T-helper 1 cell treated with Interleukin-12 subunit alpha and Interleukin-12 subunit beta and Interleukin-4 antibody, amounts not matched to agents 30 ng/mL and 1 ng/mL, for 36 hours (primary cell): ENCODE measurements at regions not wholly inside any gene's neighbourhood (a gene's known extent, or its start where the extent isn't known, plus 50 kb on each side); places are given as distances from the start of the nearest gene placed in this dataset.

Source experiments
- intact Hi-C: fragments of 100-400 bp; cut with micrococcal nuclease; formaldehyde crosslinking; loops from one replicate; pipeline ENCODE4 v1.15.1; 2024

DNA sequence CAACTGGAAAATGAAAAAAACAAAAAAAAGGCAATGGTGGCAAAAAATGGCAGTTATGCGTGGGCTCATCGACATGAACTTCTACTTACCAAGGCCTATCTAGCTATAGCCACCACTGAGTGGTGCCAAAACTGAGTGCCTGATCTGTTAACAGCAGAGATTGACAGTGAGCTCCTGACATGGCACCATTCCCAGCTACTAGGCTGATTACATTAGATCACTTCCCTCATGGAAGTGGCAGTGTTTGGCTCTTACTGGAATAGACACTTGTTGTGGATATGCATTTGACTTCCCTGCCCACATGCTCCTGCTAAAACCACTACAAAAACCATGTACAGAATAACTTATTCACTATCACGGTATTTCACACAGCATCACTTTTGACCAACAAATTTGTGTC is 216.1 kb upstream of the SGK1 start:
- intact Hi-C loops, result loop anchor here (5.0 kb wide), 2 partner anchors 103 to 247 kb away; no protein-coding TSS in a partner anchor

DNA sequence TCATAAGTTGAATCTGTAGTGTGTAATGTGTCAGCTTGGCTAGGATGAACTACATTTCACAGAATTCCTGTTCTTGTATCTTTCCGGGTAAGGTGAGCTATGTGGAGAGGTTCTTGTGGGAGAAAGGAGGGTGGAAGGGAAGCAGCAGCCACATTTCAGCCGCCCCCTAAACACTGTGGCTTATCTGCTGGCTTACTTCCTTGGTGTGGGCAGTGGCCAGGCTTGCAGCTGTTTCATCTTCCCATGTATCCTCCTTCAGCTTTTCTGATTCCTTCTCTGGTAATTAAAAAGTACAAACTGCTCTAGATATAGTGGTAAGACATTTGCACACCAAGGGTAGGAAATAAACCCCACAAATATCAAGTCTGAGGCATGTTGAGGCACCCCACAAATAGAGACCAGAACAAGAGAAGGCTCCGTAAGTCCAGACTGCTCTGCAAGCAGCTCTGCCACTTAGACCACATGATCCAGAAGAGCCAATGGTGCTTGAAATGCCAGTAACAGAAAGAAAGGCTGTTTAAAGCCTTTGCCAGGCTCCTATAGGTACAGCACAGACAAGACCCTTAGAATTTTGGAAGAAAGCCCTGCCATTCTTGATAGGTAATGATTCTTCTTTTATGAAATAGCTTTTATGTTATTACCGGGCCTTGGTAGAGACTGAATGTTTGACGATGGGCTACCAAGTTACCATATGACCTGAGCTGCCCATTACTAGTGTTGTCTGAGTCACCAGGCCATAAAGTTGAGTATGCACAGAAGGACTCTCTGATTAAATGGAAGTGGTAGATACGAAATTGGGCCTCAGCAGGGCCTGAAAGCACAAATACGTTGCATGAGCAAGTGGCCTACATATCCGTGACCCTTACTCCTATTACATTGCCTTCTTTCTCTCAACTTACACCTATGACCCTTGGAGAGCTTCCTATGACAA is 215.0 kb upstream of the SGK1 start:
- intact Hi-C loops, result loop anchor here (5.0 kb wide), 2 partner anchors 104 to 246 kb away; no protein-coding TSS in a partner anchor

GRCh38 chr6:134531611-134532010 is 213.7 kb upstream of the SGK1 start:
- intact Hi-C loops, result loop anchor here (2.0 to 5.0 kb wide), 3 partner anchors 106 to 357 kb away; no protein-coding TSS in a partner anchor

- intact Hi-C loops, result loop anchor here (2.0 to 5.0 kb wide), 3 partner anchors 106 to 356 kb away; no protein-coding TSS in a partner anchor
Observed at GRCh38 chr6:134531188-134531551, 213.3 kb upstream of the SGK1 start.

DNA sequence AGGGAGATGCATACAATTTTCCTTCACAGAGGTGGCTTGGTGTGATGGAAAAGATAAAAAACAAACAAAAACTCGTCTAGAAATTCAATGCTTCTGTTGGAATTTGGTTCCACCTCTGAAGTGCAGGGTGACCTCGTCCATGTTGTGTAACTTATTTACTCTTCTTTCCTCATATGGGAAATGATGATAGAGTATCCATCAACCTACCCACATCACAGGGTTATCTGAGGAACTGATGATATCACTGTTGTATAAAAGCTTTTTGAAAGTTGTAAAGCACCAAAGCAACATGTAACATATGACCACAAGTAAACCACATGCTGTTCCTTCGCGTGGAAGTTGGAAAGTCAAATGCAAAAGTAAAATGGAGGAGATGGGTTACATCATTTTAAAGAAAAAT is 212.0 kb upstream of the SGK1 start:
- intact Hi-C loops, result loop anchor here (2.0 to 5.0 kb wide), 3 partner anchors 107 to 355 kb away; no protein-coding TSS in a partner anchor

- intact Hi-C loops, result no loop called here
Observed at GRCh38 chr6:134529305-134529704, 211.4 kb upstream of the SGK1 start.

- intact Hi-C loops, result no loop called here
Observed at GRCh38 chr6:134527108-134527787, 209.3 kb upstream of the SGK1 start.

DNA sequence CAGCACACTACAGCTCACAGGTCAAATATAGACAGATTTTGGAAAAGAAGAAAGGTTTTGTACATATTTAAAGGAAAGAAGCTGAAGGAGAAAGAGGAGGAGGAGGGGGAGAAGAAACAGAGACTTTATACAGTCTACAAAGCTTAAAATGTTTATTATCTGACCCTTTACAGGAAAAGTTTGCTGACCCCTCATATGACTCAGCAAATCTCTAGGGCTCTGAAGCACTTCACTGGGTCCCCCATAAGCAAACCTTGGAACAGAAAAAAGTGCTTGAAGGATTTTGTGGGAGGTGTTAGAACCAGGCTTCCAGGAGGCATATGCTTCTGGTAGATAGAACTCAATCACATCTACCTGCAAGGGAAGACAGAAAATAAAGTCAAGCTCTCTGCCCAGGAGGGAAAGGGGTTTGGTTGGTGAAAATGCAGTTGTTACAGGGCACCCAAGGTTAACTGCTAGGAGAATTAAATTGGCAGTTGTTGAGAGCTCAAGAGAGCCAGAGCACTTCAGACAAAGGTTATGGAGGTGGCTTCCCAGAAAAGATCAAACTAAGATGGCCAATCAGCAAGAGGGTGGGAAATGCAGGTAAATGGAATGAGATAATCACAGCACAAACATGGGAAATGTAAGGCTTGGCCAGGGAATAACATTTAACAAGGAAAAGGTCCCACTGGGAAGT is 207.4 kb upstream of the SGK1 start:
- intact Hi-C loops, result no loop called here

- intact Hi-C loops, result no loop called here
Observed at GRCh38 chr6:134523903-134524650, 206.2 kb upstream of the SGK1 start.

GRCh38 chr6:134523051-134523450 is 205.1 kb upstream of the SGK1 start:
- intact Hi-C loops, result no loop called here

DNA sequence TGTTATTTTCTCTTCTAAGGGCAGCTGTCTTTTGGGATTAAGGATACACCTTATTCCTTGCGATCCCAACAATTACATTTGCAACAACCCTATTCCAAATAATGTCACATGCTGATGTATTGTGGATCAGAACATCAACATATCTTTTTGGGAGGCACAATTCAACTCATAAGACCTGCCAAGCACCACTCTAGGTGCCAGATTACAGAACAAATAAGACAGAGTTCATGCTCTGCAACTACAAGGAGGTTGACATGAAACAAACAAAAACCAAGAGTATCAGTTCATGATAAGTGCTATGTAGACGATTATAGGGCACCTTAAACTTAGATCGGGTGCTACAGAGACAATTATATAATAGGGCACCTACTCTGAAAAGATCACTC is 203.2 kb upstream of the SGK1 start:
- intact Hi-C loops, result loop anchor here (2.0 kb wide), 1 partner anchor 120 kb away; no protein-coding TSS in a partner anchor

GRCh38 chr6:134520181-134521115 is 202.5 kb upstream of the SGK1 start:
- intact Hi-C loops, result loop anchor here (2.0 kb wide), 1 partner anchor 120 kb away; no protein-coding TSS in a partner anchor

DNA sequence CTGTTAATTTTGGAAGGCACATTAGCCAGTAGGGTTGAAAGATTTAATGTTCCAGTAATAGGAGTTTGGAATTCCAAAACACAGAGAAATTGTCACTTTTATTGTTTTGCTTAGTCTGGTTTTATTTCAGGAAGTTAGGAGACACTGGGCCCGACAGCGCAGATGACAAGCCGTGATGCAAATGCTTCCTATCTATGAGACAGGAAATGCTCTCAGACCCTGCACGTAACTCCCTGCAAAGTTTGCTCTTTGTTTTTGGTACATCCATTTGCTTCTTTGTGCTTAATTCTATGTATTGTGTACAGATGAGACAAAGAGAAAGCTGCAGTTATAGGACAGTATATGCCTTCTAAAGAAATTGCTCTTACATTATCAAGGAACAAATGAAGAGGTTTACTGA is 201.6 kb upstream of the SGK1 start:
- intact Hi-C loops, result loop anchor here (1.0 to 5.0 kb wide), 4 partner anchors 49 to 345 kb away; no protein-coding TSS in a partner anchor

- intact Hi-C loops, result loop anchor here (2.0 to 5.0 kb wide), 3 partner anchors 51 to 271 kb away; no protein-coding TSS in a partner anchor
Observed at GRCh38 chr6:134517868-134518267, 200.0 kb upstream of the SGK1 start.

DNA sequence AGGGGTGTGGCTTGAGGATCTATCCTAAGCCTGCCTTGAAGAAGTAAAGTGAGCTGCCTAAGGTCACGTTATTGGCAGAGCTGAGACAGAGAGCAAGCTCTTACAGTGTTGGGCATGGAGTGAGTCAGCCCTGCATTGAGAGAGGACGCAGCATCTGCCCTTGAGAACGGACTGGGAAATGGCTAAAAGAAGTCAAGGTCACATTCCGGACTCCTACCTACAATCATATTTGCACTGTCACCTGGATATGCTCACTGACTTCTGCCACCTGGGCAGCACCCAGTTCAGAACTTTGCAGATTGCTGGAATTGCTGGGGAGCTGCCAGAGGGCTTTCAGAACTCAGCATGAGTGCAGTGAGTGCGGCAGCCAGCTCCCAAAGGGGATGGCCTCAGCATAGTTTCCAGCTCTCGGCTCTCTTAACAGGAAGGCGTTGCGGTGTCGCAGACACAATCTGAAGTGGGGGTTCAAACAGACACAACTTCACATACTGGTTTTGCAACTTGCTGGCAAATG is 199.3 kb upstream of the SGK1 start:
- intact Hi-C loops, result loop anchor here (5.0 kb wide), 1 partner anchor 80 kb away; no protein-coding TSS in a partner anchor

DNA sequence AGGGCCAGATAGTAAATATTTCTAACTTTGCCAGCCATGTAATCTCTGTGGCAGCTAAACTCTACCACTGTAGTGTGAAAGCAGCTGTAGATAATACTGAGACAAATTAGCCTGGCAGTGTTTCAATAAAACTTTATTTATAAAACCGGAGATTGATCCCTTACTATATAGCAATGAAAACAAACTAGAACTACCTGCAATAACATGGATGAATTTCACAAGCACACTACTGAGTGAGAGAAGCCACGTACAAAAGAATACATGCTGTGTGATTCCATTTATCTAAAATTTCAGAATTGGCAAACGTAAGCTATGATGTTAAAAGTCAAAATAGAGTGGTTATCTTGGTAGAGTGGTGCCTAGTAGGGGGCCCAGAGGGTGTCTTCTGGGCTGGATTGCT is 198.7 kb upstream of the SGK1 start:
- intact Hi-C loops, result loop anchor here (5.0 kb wide), 1 partner anchor 79 kb away; no protein-coding TSS in a partner anchor

- intact Hi-C loops, result loop anchor here (5.0 kb wide), 1 partner anchor 79 kb away; no protein-coding TSS in a partner anchor
Observed at GRCh38 chr6:134515986-134516385, 198.1 kb upstream of the SGK1 start.

DNA sequence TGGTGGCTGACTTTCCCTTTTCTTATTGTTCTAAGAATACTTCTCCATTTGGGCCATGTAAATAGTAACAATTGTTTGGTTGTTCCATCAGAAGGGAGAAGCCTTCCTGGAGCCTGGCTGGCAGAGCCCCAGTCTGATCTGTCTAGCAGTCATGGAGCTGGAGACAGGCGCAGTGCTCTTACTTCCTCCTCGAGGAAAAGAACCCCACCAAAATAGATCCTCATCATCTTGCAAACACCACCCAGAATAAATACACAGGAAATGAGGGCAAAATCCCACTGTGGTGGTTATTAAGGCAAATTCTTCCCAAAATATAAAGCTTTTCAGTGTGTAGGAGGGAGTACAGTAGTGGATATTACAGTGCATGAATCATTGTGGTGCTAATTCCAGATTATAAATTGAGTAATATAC is 195.1 kb upstream of the SGK1 start:
- intact Hi-C loops, result no loop called here
